GM21528 (cell line): ENCODE measurements at regions not wholly inside any gene's neighbourhood (a gene's known extent, or its start where the extent isn't known, plus 50 kb on each side); places are given as distances from the start of the nearest gene placed in this dataset.

Experiments
- ATAC-seq: cut with Tn5 transposase; IDR thresholded peaks from one replicate; pipeline ENCODE4 v1.9.1; 2021; ENCODE audit warnings: mild to moderate bottlenecking, moderate library complexity; ENCODE audit not compliant: unreplicated experiment, low FRiP score

GRCh38 chr2:128619471-128620325, 301.0 kb upstream of the HS6ST1 start:
- ATAC-seq, result no peak

- ATAC-seq, result no peak
Observed at GRCh38 chr2:128621074-128621473, 302.4 kb upstream of the HS6ST1 start.

- no peak for ATAC-seq
Observed at GRCh38 chr2:128622371-128622770, 303.7 kb upstream of the HS6ST1 start.

- no peak for ATAC-seq
Observed at GRCh38 chr2:128622955-128623620, 304.4 kb upstream of the HS6ST1 start.

GRCh38 chr2:128623776-128624761, 305.4 kb upstream of the HS6ST1 start:
- peak; percentile 82 for ATAC-seq

GRCh38 chr2:128624956-128625355, 306.3 kb upstream of the HS6ST1 start:
- no peak for ATAC-seq

- ATAC-seq, result no peak
Observed at GRCh38 chr2:128625421-128625820, 306.8 kb upstream of the HS6ST1 start.

GRCh38 chr2:128625963-128626759, 307.5 kb upstream of the HS6ST1 start:
- no peak for ATAC-seq

GRCh38 chr2:128626760-128627511, 308.3 kb upstream of the HS6ST1 start:
- no peak for ATAC-seq

GRCh38 chr2:128628206-128628605, 309.5 kb upstream of the HS6ST1 start:
- ATAC-seq, result no peak

GRCh38 chr2:128628996-128629395, 310.3 kb upstream of the HS6ST1 start:
- no peak for ATAC-seq

- ATAC-seq, result no peak
Observed at GRCh38 chr2:128630974-128631697, 312.5 kb upstream of the HS6ST1 start.

GRCh38 chr2:128631698-128632500, 313.2 kb upstream of the HS6ST1 start:
- ATAC-seq, result no peak

- ATAC-seq, result no peak
Observed at GRCh38 chr2:128632501-128632800, 313.8 kb upstream of the HS6ST1 start.

- no peak for ATAC-seq
Observed at GRCh38 chr2:128633501-128633900, 314.8 kb upstream of the HS6ST1 start.

- no peak for ATAC-seq
Observed at GRCh38 chr2:128635361-128635900, 316.8 kb upstream of the HS6ST1 start.

- no peak for ATAC-seq
Observed at GRCh38 chr2:128636802-128637147, 318.1 kb upstream of the HS6ST1 start.
